ENCODE measurements at regions not wholly inside any gene's neighbourhood (a gene's known extent, or its start where the extent isn't known, plus 50 kb on each side); places are given as distances from the start of the nearest gene placed in this dataset.

DNA sequence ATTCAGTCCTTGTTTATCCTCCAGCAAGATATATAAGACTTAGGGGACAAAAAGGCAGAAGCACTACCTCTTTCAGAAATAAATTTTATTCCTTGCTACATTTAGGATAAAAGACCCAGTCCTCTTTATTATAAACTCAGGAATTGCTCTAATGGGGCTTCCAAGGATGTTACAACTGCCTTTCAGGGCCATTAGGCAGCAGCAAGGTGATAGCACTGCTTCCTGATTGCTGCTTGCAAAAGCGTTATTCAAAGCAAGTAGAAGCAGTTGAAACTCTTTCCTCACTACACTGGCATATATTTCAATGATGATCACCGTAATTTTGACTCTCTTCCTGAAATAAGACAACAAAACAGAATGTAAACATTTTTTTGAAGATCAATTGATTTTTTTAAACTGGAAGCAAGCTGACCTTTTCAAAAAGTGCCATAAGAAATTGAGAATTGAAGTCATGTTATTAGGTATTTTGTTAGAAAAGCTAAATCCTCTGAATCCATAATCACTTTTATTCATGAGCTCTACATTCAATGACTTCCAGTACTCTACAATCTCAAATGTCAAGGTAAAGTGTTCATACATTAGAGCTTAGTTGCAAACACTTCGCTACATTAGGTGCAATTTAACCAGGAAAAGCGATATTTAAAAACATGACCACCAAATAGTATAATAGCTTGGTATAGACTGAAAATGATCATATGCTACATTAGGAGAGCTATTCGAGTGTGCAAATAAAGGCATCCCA is 233.4 kb upstream of the SYT10 start:
- Histone ChIP-seq H3K23me2 (ENCODE audit: insufficient read length, low read depth, low read length, poor library complexity, severe bottlenecking) (no peaks in the 10 kb centered on the region), H3K79me2 (ENCODE audit: insufficient read depth, low read length) (no peaks in the 10 kb centered on the region), H4K8ac (replicated peaks; ENCODE audit: insufficient read length, low read depth, low read length) (no peak overlapping the region), H2BK12ac (ENCODE audit: insufficient read length, low read depth, low read length) (no peak overlapping the region), H3K9ac (ENCODE audit: extremely low read depth, insufficient read length, low read length) (no peak overlapping the region), H3K56ac (ENCODE audit: insufficient read length, low read depth, low read length) (no peak overlapping the region), H3T11ph (ENCODE audit: low read length) (no peak overlapping the region), H3K4ac (ENCODE audit: low read depth, low read length) (no peak overlapping the region), H3K9me3 (ENCODE audit: control insufficient read depth, low read depth, low read length) (no peaks in the 10 kb centered on the region), H2AK5ac (ENCODE audit: insufficient read length, low read length) (no peak overlapping the region), H3K27me3 (ENCODE audit: insufficient read depth, low read length) (no peaks in the 10 kb centered on the region), H2BK120ac (ENCODE audit: low read depth, low read length, poor library complexity, severe bottlenecking) (no peak overlapping the region), H3K23ac (ENCODE audit: insufficient read length, low read depth, low read length) (no peak overlapping the region), H4K91ac (ENCODE audit: insufficient read length, low read depth, low read length) (no peak overlapping the region), H4K5ac (ENCODE audit: insufficient read length, low read depth, low read length) (no peak overlapping the region), H3K18ac (ENCODE audit: insufficient read length, low read depth, low read length) (no peak overlapping the region), H3K4me1 (ENCODE audit: insufficient read depth, low read length) (peaks cover 5% of the 10 kb centered on the region), H2BK20ac (ENCODE audit: low read depth, low read length, poor library complexity, severe bottlenecking) (no peak overlapping the region), H3K14ac (ENCODE audit: insufficient read depth, low read length) (no peak overlapping the region), H2BK15ac (ENCODE audit: low read depth, low read length) (no peak overlapping the region), H3K79me1 (ENCODE audit: insufficient read depth, low read depth, low read length, poor library complexity, severe bottlenecking) (no peaks in the 10 kb centered on the region), H2BK5ac (ENCODE audit: insufficient read length, low read length) (no peak overlapping the region), H3K4me2 (ENCODE audit: insufficient read depth, insufficient read length, low read length) (no peak overlapping the region), H3K27ac (ENCODE audit: insufficient read length, low read depth, low read length) (no peak overlapping the region), H2AFZ (ENCODE audit: low read length) (no peak overlapping the region), H4K20me1 (ENCODE audit: control insufficient read depth, insufficient read depth, insufficient read length) (no peaks in the 10 kb centered on the region)
- H3K36me3 Mint-ChIP-seq (ENCODE audit: insufficient read depth in 1 of 3, low read depth in 3 of 3) = peaks cover 0 to 10% (median 4%) of the 10 kb centered on the region in 3 experiments; a peak in 3 of 7 replicates
- H3K4me1 Mint-ChIP-seq = peaks cover 26 to 48% of the 10 kb centered on the region in 2 experiments
- WGBS (ENCODE audit: extremely low coverage, insufficient read length, low lambda C conversion rate) = no CpG with 5 or more reads among the region's 5 CpGs
- TF ChIP-seq, protein P1, sequence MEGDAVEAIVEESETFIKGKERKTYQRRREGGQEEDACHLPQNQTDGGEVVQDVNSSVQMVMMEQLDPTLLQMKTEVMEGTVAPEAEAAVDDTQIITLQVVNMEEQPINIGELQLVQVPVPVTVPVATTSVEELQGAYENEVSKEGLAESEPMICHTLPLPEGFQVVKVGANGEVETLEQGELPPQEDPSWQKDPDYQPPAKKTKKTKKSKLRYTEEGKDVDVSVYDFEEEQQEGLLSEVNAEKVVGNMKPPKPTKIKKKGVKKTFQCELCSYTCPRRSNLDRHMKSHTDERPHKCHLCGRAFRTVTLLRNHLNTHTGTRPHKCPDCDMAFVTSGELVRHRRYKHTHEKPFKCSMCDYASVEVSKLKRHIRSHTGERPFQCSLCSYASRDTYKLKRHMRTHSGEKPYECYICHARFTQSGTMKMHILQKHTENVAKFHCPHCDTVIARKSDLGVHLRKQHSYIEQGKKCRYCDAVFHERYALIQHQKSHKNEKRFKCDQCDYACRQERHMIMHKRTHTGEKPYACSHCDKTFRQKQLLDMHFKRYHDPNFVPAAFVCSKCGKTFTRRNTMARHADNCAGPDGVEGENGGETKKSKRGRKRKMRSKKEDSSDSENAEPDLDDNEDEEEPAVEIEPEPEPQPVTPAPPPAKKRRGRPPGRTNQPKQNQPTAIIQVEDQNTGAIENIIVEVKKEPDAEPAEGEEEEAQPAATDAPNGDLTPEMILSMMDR (conservative IDR thresholded peaks at IDR 0.05) = no peak
- no peak overlapping the region for H3K4me3 Mint-ChIP-seq
- H3K27me3 Mint-ChIP-seq (ENCODE audit: low read depth) = no peaks in the 10 kb centered on the region
- DNase-seq = no peak
- H3K9me3 Mint-ChIP-seq = peaks cover 0 to 4% of the 10 kb centered on the region in 2 experiments; a peak in 2 of 5 replicates
- H3K27ac Mint-ChIP-seq = peak overlapping the region in 2 of 3 experiments; percentile 23 to 74; a peak in 3 of 7 replicates

All from H9 (cell line).